H9 (cell line): ENCODE measurements at regions not wholly inside any gene's neighbourhood (a gene's known extent, or its start where the extent isn't known, plus 50 kb on each side); places are given as distances from the start of the nearest gene placed in this dataset.

ENCODE experiments used
- DNase-seq: peaks from one replicate; pipeline ENCODE4 v3.0.0-alpha.2; 2017
- H2AFZ ChIP-seq: one replicate; pipeline ENCODE4 v1.6.1; 2013; ENCODE audit warnings: mild to moderate bottlenecking, low read length, control low read depth, moderate library complexity
- H2AK5ac ChIP-seq: 2 replicates; pipeline ENCODE4 v1.6.1; 2013; ENCODE audit warnings: low read length, control low read depth, mixed read lengths; ENCODE audit not compliant: insufficient read length
- H2BK120ac ChIP-seq: one replicate; pipeline ENCODE4 v1.6.1; 2013; ENCODE audit warnings: low read depth, mild to moderate bottlenecking, low read length, control low read depth, inconsistent platforms; ENCODE audit not compliant: poor library complexity, severe bottlenecking
- H2BK12ac ChIP-seq: 2 replicates; pipeline ENCODE4 v1.6.1; 2013; ENCODE audit warnings: low read length, control low read depth, mixed read lengths, low read depth; ENCODE audit not compliant: insufficient read length
- H2BK15ac ChIP-seq: 2 replicates; pipeline ENCODE4 v1.6.1; 2013; ENCODE audit warnings: low read depth, low read length, control low read depth
- H2BK20ac ChIP-seq: one replicate; pipeline ENCODE4 v1.6.1; 2013; ENCODE audit warnings: low read depth, mild to moderate bottlenecking, low read length, control low read depth, inconsistent platforms; ENCODE audit not compliant: poor library complexity, severe bottlenecking
- H2BK5ac ChIP-seq: 2 replicates; pipeline ENCODE4 v1.6.1; 2013; ENCODE audit warnings: low read length, control low read depth, mixed read lengths; ENCODE audit not compliant: insufficient read length
- H3K14ac ChIP-seq: 2 replicates; pipeline ENCODE4 v1.6.1; 2013; ENCODE audit warnings: low read length, control low read depth; ENCODE audit not compliant: insufficient read depth
- H3K18ac ChIP-seq: 2 replicates; pipeline ENCODE4 v1.6.1; 2013; ENCODE audit warnings: low read depth, mild to moderate bottlenecking, mixed read lengths, low read length, control low read depth; ENCODE audit not compliant: insufficient read length
- H3K23ac ChIP-seq: 2 replicates; pipeline ENCODE4 v1.6.1; 2013; ENCODE audit warnings: low read length, control low read depth, mixed read lengths, low read depth; ENCODE audit not compliant: insufficient read length
- H3K23me2 ChIP-seq: 2 replicates; pipeline ENCODE4 v1.6.1; 2013; ENCODE audit warnings: low read depth, mild to moderate bottlenecking, mixed read lengths, low read length, control low read depth; ENCODE audit not compliant: insufficient read length, poor library complexity, severe bottlenecking
- H3K27ac ChIP-seq: 2 replicates; pipeline ENCODE4 v1.5.1; 2013; ENCODE audit warnings: low read length, control low read depth, mixed read lengths, low read depth; ENCODE audit not compliant: insufficient read length
- H3K27me3 ChIP-seq: 2 replicates; pipeline ENCODE4 v1.6.1; 2013; ENCODE audit warnings: low read length, control low read depth, inconsistent platforms; ENCODE audit not compliant: insufficient read depth
- H3K4ac ChIP-seq: 2 replicates; pipeline ENCODE4 v1.6.1; 2013; ENCODE audit warnings: low read depth, mild to moderate bottlenecking, control low read depth, inconsistent platforms, low read length, moderate library complexity
- H3K4me1 ChIP-seq: 2 replicates; pipeline ENCODE4 v1.6.1; 2013; ENCODE audit warnings: low read length, control low read depth, inconsistent platforms; ENCODE audit not compliant: insufficient read depth
- H3K4me2 ChIP-seq: 2 replicates; pipeline ENCODE4 v1.6.1; 2013; ENCODE audit warnings: low read length, control low read depth, mixed read lengths; ENCODE audit not compliant: insufficient read length, insufficient read depth
- H3K56ac ChIP-seq: 2 replicates; pipeline ENCODE4 v1.6.1; 2013; ENCODE audit warnings: low read depth, mild to moderate bottlenecking, mixed read lengths, low read length, control low read depth; ENCODE audit not compliant: insufficient read length
- H3K79me1 ChIP-seq: 2 replicates; pipeline ENCODE4 v1.6.1; 2013; ENCODE audit warnings: low read depth, mild to moderate bottlenecking, moderate library complexity, low read length, control low read depth, inconsistent platforms; ENCODE audit not compliant: insufficient read depth, poor library complexity, severe bottlenecking
- H3K79me2 ChIP-seq: 2 replicates; pipeline ENCODE4 v1.6.1; 2013; ENCODE audit warnings: low read length, control low read depth, inconsistent platforms; ENCODE audit not compliant: insufficient read depth
- H3K9ac ChIP-seq: 2 replicates; pipeline ENCODE4 v1.6.1; 2013; ENCODE audit warnings: low read length, control low read depth, mixed read lengths; ENCODE audit not compliant: insufficient read length; ENCODE audit errors: extremely low read depth
- H3K9me3 ChIP-seq: one replicate; pipeline ENCODE4 v1.6.1; 2013; ENCODE audit warnings: low read depth, low read length, inconsistent platforms; ENCODE audit not compliant: control insufficient read depth
- H3T11ph ChIP-seq: one replicate; pipeline ENCODE4 v1.6.1; 2013; ENCODE audit warnings: mild to moderate bottlenecking, low read length, control low read depth, inconsistent platforms
- H4K20me1 ChIP-seq: one replicate; pipeline ENCODE4 v1.6.1; 2013; ENCODE audit not compliant: control insufficient read depth, insufficient read length, insufficient read depth
- H4K5ac ChIP-seq: 2 replicates; pipeline ENCODE4 v1.6.1; 2013; ENCODE audit warnings: low read depth, mild to moderate bottlenecking, mixed read lengths, low read length, control low read depth; ENCODE audit not compliant: insufficient read length
- H4K8ac ChIP-seq: replicated peaks from 2 replicates; pipeline ENCODE4 v1.6.1; 2013; ENCODE audit warnings: low read length, control low read depth, mixed read lengths, low read depth; ENCODE audit not compliant: insufficient read length
- H4K91ac ChIP-seq: 2 replicates; pipeline ENCODE4 v1.6.1; 2013; ENCODE audit warnings: low read depth, mild to moderate bottlenecking, moderate library complexity, mixed read lengths, low read length, control low read depth; ENCODE audit not compliant: insufficient read length
- H3K27ac Mint-ChIP-seq, 3 experiments: 2 replicates in 2 of 3; 3 replicates in 1 of 3; pipeline ENCODE4 v1.8.0; 2020 to 2021; ENCODE audit warnings: mixed read lengths in 3 of 3, mild to moderate bottlenecking in 1 of 3, moderate library complexity in 1 of 3
- H3K27me3 Mint-ChIP-seq: 2 replicates; pipeline ENCODE4 v1.8.0; 2021; ENCODE audit warnings: low read depth, mild to moderate bottlenecking, moderate library complexity, mixed read lengths
- H3K36me3 Mint-ChIP-seq, 3 experiments: 2 replicates in 2 of 3; 3 replicates in 1 of 3; pipeline ENCODE4 v1.8.0; 2020 to 2021; ENCODE audit warnings: low read depth in 3 of 3, mixed read lengths in 3 of 3; ENCODE audit not compliant: insufficient read depth in 1 of 3
- H3K4me1 Mint-ChIP-seq, 2 experiments: 2 replicates each; pipeline ENCODE4 v1.8.0; 2020; ENCODE audit warnings: mixed read lengths in 2 of 2
- H3K4me3 Mint-ChIP-seq, 2 experiments: 2 replicates in 1 of 2; 3 replicates in 1 of 2; pipeline ENCODE4 v1.8.0; 2020 to 2021; ENCODE audit warnings: mild to moderate bottlenecking in 2 of 2, mixed read lengths in 2 of 2, moderate library complexity in 1 of 2
- H3K9me3 Mint-ChIP-seq, 2 experiments: 2 replicates in 1 of 2; 3 replicates in 1 of 2; pipeline ENCODE4 v1.8.0; 2020; ENCODE audit warnings: mild to moderate bottlenecking in 2 of 2, mixed read lengths in 2 of 2, moderate library complexity in 1 of 2
- WGBS: extraction: QIAGEN DNeasy Blood & Tissue Kit; methylation state at CpG from one replicate; pipeline ENCODE4 v1.1.7; 2013; ENCODE audit warnings: missing lambda C conversion rate, low lambda C conversion rate, mixed read lengths; ENCODE audit not compliant: insufficient read length; ENCODE audit errors: extremely low coverage; 5-methylcytosine and 5-hydroxymethylcytosine counted together
- TF ChIP-seq, protein P1 (sequence below): fragments of 200-600 bp; sonication (generic); conservative IDR thresholded peaks from 3 replicates; pipeline ENCODE4 v1.8.0; 2021; ENCODE audit warnings: antibody characterized with exemption, mild to moderate bottlenecking

DNA sequence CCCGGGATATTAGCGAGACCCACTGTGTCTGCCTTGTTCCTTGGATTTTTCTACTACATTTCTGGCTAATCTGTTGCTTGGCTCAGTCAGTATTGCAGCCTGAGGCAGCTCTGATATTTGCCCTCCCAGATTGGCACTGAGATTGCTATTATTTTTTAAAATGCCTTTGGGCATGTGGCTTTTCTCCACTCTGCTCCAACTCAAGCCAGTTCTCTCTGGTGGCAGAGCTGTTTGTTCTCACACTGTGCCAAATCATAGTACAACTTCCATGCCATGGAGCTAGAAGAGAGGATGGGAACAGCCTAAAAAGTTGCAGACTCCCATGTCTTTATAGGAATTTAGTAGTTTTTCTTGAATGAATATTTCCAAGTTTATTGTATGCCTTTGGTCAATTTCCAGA is 155.9 kb upstream of the ATP10B start:
- H3K23me2 ChIP-seq: no peaks in the 10 kb centered on the region
- no peak overlapping the region for H2BK20ac ChIP-seq
- no peak overlapping the region for H2BK12ac ChIP-seq
- H2BK15ac ChIP-seq: no peak overlapping the region
- H3K27me3 ChIP-seq: no peaks in the 10 kb centered on the region
- H3K23ac ChIP-seq: no peak overlapping the region
- TF ChIP-seq, protein P1, sequence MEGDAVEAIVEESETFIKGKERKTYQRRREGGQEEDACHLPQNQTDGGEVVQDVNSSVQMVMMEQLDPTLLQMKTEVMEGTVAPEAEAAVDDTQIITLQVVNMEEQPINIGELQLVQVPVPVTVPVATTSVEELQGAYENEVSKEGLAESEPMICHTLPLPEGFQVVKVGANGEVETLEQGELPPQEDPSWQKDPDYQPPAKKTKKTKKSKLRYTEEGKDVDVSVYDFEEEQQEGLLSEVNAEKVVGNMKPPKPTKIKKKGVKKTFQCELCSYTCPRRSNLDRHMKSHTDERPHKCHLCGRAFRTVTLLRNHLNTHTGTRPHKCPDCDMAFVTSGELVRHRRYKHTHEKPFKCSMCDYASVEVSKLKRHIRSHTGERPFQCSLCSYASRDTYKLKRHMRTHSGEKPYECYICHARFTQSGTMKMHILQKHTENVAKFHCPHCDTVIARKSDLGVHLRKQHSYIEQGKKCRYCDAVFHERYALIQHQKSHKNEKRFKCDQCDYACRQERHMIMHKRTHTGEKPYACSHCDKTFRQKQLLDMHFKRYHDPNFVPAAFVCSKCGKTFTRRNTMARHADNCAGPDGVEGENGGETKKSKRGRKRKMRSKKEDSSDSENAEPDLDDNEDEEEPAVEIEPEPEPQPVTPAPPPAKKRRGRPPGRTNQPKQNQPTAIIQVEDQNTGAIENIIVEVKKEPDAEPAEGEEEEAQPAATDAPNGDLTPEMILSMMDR: no peak
- Mint-ChIP-seq H3K4me1 (peaks cover 7 to 10% of the 10 kb centered on the region in 2 experiments; a peak in 3 of 4 replicates), H3K27me3 (no peaks in the 10 kb centered on the region), H3K4me3 (no peak overlapping the region), H3K27ac (no peak overlapping the region), H3K9me3 (peaks cover 3 to 12% of the 10 kb centered on the region in 2 experiments; a peak in 4 of 5 replicates), H3K36me3 (peaks cover 0 to 8% (median 0%) of the 10 kb centered on the region in 3 experiments; a peak in 3 of 7 replicates)
- no peak overlapping the region for H3K4ac ChIP-seq
- no peak for DNase-seq
- H3K4me1 ChIP-seq: no peaks in the 10 kb centered on the region
- no peak overlapping the region for H4K91ac ChIP-seq
- H3K27ac ChIP-seq: no peak overlapping the region
- H3K9me3 ChIP-seq: no peaks in the 10 kb centered on the region
- H3K4me2 ChIP-seq: no peak overlapping the region
- no peak overlapping the region for H2AFZ ChIP-seq
- H3K18ac ChIP-seq: no peak overlapping the region
- H4K8ac ChIP-seq: no peak overlapping the region
- no CpG with 5 or more reads among the region's 2 CpGs for WGBS
- no peak overlapping the region for H3K9ac ChIP-seq
- no peak overlapping the region for H3K56ac ChIP-seq
- no peak overlapping the region for H4K5ac ChIP-seq
- no peak overlapping the region for H2AK5ac ChIP-seq
- H2BK120ac ChIP-seq: no peak overlapping the region
- H4K20me1 ChIP-seq: no peaks in the 10 kb centered on the region
- no peaks in the 10 kb centered on the region for H3K79me2 ChIP-seq
- H3K14ac ChIP-seq: no peak overlapping the region
- H2BK5ac ChIP-seq: no peak overlapping the region
- H3K79me1 ChIP-seq: no peaks in the 10 kb centered on the region
- no peak overlapping the region for H3T11ph ChIP-seq
